ENCODE measurements at regions not wholly inside any gene's neighbourhood (a gene's known extent, or its start where the extent isn't known, plus 50 kb on each side); places are given as distances from the start of the nearest gene placed in this dataset.
A peak's percentile ranks its signal among the peaks of the same experiment; 100 is the strongest.
"Not testable (repeated sequence)": the region's sequence is repeated elsewhere in the genome, so short reads cannot be mapped to it uniquely, and the experiment has no call there.

GRCh38 chr2:33704406-33704855, 105.3 kb upstream of the FAM98A start:
- H3K27me3 ChIP-seq (replicated peaks; ENCODE audit: insufficient read depth): no peaks in the 10 kb centered on the region
- TF ChIP-seq POLR2A (IDR thresholded peaks at IDR 0.05) (no peak), CTCF (IDR thresholded peaks at IDR 0.05) (no peak), POLR2AphosphoS5 (IDR thresholded peaks at IDR 0.05) (no peak)
- no peaks in the 10 kb centered on the region for H3K4me1 ChIP-seq (replicated peaks)
- intact Hi-C loops (cut with DNase I): no loop called here
- no peak overlapping the region for H3K4me3 ChIP-seq
- DNase-seq (ENCODE audit: low spot score): no peak
- H3K36me3 ChIP-seq: no peaks in the 10 kb centered on the region
- WGBS: 3% methylated on average over 1 of the region's 1 CpG
- no peak overlapping the region for H3K27ac ChIP-seq
- H3K9me3 ChIP-seq: no peaks in the 10 kb centered on the region

GRCh38 chr2:33696234-33696633, 97.1 kb upstream of the FAM98A start:
- intact Hi-C loops (cut with DNase I): no loop called here
- no peaks in the 10 kb centered on the region for H3K9me3 ChIP-seq

GRCh38 chr2:33694904-33695303, 95.8 kb upstream of the FAM98A start:
- H3K27ac ChIP-seq: no peak overlapping the region
- no peaks in the 10 kb centered on the region for H3K27me3 ChIP-seq (replicated peaks; ENCODE audit: insufficient read depth)
- WGBS: 97% methylated on average over 1 of the region's 1 CpG
- intact Hi-C loops (cut with DNase I): no loop called here
- H3K36me3 ChIP-seq: no peaks in the 10 kb centered on the region
- no peak for DNase-seq (ENCODE audit: low spot score)
- H3K4me1 ChIP-seq (replicated peaks): no peaks in the 10 kb centered on the region
- TF ChIP-seq POLR2AphosphoS5 (IDR thresholded peaks at IDR 0.05) (no peak), CTCF (IDR thresholded peaks at IDR 0.05) (no peak), POLR2A (IDR thresholded peaks at IDR 0.05) (no peak)
- no peaks in the 10 kb centered on the region for H3K9me3 ChIP-seq
- no peak overlapping the region for H3K4me3 ChIP-seq

More at GRCh38 chr2:33696234-33696633, 97.1 kb upstream of the FAM98A start:
- Histone ChIP-seq H3K36me3 (no peaks in the 10 kb centered on the region), H3K27ac (no peak overlapping the region), H3K4me1 (replicated peaks) (no peaks in the 10 kb centered on the region), H3K4me3 (no peak overlapping the region), H3K27me3 (replicated peaks; ENCODE audit: insufficient read depth) (no peaks in the 10 kb centered on the region)
- DNase-seq (ENCODE audit: low spot score): no peak
- TF ChIP-seq POLR2AphosphoS5 (IDR thresholded peaks at IDR 0.05): no peak
- TF ChIP-seq POLR2A (IDR thresholded peaks at IDR 0.05): no peak
- no peak for TF ChIP-seq CTCF (IDR thresholded peaks at IDR 0.05)

- H3K4me1 ChIP-seq (replicated peaks); H3K9me3 ChIP-seq; H3K4me3 ChIP-seq; H3K36me3 ChIP-seq; DNase-seq (ENCODE audit: low spot score); intact Hi-C loops (cut with DNase I); H3K27me3 ChIP-seq (replicated peaks; ENCODE audit: insufficient read depth); H3K27ac ChIP-seq: not testable (repeated sequence)
- 86% methylated on average over 1 of the region's 1 CpG for WGBS
Measured at GRCh38 chr2:33690686-33691085, 91.6 kb upstream of the FAM98A start.

- DNase-seq (ENCODE audit: low spot score): no peak
- intact Hi-C loops (cut with DNase I): no loop called here
- Histone ChIP-seq H3K27ac (no peak overlapping the region), H3K36me3 (no peaks in the 10 kb centered on the region), H3K9me3 (no peaks in the 10 kb centered on the region), H3K4me1 (replicated peaks) (no peaks in the 10 kb centered on the region), H3K4me3 (no peak overlapping the region), H3K27me3 (replicated peaks; ENCODE audit: insufficient read depth) (no peaks in the 10 kb centered on the region)
- TF ChIP-seq CTCF (IDR thresholded peaks at IDR 0.05) (peak in 3 of 4 experiments; percentile 9 to 40 (median 31)), POLR2A (IDR thresholded peaks at IDR 0.05) (no peak), POLR2AphosphoS5 (IDR thresholded peaks at IDR 0.05) (peak; percentile 20)
- 13% methylated on average over 1 of the region's 1 CpG for WGBS
Measured at GRCh38 chr2:33681364-33681757, 82.3 kb upstream of the FAM98A start.

All from prostate gland (tissue), 2 donors.